ENCODE measurements at regions not wholly inside any gene's neighbourhood (a gene's known extent, or its start where the extent isn't known, plus 50 kb on each side); places are given as distances from the start of the nearest gene placed in this dataset.
"Not testable (repeated sequence)": the region's sequence is repeated elsewhere in the genome, so short reads cannot be mapped to it uniquely, and the experiment has no call there.

GRCh38 chr10:128567551-128567950 lies 441.3 kb upstream of the MKI67 start:
- DNase-seq, result no peak

GRCh38 chr10:128568041-128568440 lies 441.8 kb upstream of the MKI67 start:
- no peak for DNase-seq

- DNase-seq, result no peak
These were observed 442.3 kb upstream of the MKI67 start for GRCh38 chr10:128568491-128568890.

GRCh38 chr10:128568990-128569945 lies 443.0 kb upstream of the MKI67 start:
- DNase-seq, result no peak

- no peak for DNase-seq
These were observed 444.2 kb upstream of the MKI67 start for GRCh38 chr10:128570319-128570995.

GRCh38 chr10:128571071-128571470 lies 444.8 kb upstream of the MKI67 start:
- DNase-seq, result no peak

- no peak for DNase-seq
These were observed 445.5 kb upstream of the MKI67 start for GRCh38 chr10:128571745-128572144.

GRCh38 chr10:128572696-128573095 lies 446.5 kb upstream of the MKI67 start:
- no peak for DNase-seq

- no peak for DNase-seq
These were observed 447.1 kb upstream of the MKI67 start for GRCh38 chr10:128573281-128573845.

GRCh38 chr10:128573986-128574385 lies 447.8 kb upstream of the MKI67 start:
- DNase-seq, result no peak

GRCh38 chr10:128574581-128575210 lies 448.5 kb upstream of the MKI67 start:
- no peak for DNase-seq

- no peak for DNase-seq
These were observed 449.5 kb upstream of the MKI67 start for GRCh38 chr10:128575761-128576160.

- no peak for DNase-seq
These were observed 450.1 kb upstream of the MKI67 start for GRCh38 chr10:128576336-128576735.

GRCh38 chr10:128576943-128577670 lies 450.9 kb upstream of the MKI67 start:
- DNase-seq, result no peak

- DNase-seq, result no peak
These were observed 451.9 kb upstream of the MKI67 start for GRCh38 chr10:128577958-128578750.

- no peak for DNase-seq
These were observed 452.5 kb upstream of the MKI67 start for GRCh38 chr10:128578766-128579165.

GRCh38 chr10:128579280-128579865 lies 453.1 kb upstream of the MKI67 start:
- no peak for DNase-seq

- no peak for DNase-seq
These were observed 453.7 kb upstream of the MKI67 start for GRCh38 chr10:128579901-128580300.

- not testable (repeated sequence) for DNase-seq
These were observed 456.9 kb upstream of the MKI67 start for GRCh38 chr10:128583125-128583524.

GRCh38 chr10:128586599-128586998 lies 460.4 kb upstream of the MKI67 start:
- DNase-seq, result not testable (repeated sequence)

- DNase-seq, result no peak
These were observed 461.5 kb upstream of the MKI67 start for GRCh38 chr10:128587689-128588088.

Measured in GOT3 (cell line).